LNCaP clone FGC (cell line): ENCODE measurements at regions not wholly inside any gene's neighbourhood (a gene's known extent, or its start where the extent isn't known, plus 50 kb on each side); places are given as distances from the start of the nearest gene placed in this dataset.
"Not testable (repeated sequence)": the region's sequence is repeated elsewhere in the genome, so short reads cannot be mapped to it uniquely, and the experiment has no call there.

Source experiments
- DNase-seq: peaks from one replicate; pipeline ENCODE4 v3.0.0-alpha.2; 2011; ENCODE audit warnings: low read depth
- H3K4me3 ChIP-seq: 2 replicates; pipeline ENCODE4 v1.5.1; 2011; ENCODE audit warnings: mild to moderate bottlenecking, low read depth, low read length, control low read depth
- CTCF ChIP-seq: IDR thresholded peaks from 2 replicates; pipeline ENCODE4 v1.5.1; 2012; ENCODE audit warnings: mild to moderate bottlenecking; ENCODE audit not compliant: control insufficient read depth, insufficient read depth; ENCODE audit errors: extremely low read depth

GRCh38 chr20:48437146-48437545 is 390.7 kb downstream of the PREX1 start:
- DNase-seq: no peak
- no peak overlapping the region for H3K4me3 ChIP-seq
- no peak for TF ChIP-seq CTCF

GRCh38 chr20:48436609-48437008 is 391.2 kb downstream of the PREX1 start:
- DNase-seq, H3K4me3 ChIP-seq: not testable (repeated sequence)

DNA sequence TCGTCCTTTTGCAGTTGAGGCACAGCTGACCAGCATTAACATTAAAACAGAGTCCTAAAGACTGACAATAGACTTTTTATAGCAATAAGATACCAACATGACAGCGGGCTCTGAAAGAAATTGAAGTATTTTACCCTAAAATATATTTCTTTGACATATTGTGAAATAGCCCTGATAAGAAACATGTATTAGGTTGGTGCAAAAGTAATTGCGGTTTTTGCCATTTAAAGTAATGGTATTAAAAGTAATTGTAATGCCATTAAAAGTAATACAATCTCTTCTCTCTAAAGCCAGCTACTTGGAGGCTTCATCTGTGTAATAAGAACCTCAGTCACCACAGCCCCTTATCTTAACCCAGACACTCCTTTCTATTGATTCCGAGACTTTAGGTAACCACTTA is 394.6 kb downstream of the PREX1 start:
- no peak for TF ChIP-seq CTCF
- no peak for DNase-seq
- no peak overlapping the region for H3K4me3 ChIP-seq

- DNase-seq: no peak
- H3K4me3 ChIP-seq: no peak overlapping the region
- TF ChIP-seq CTCF: no peak
These were observed 395.3 kb downstream of the PREX1 start for GRCh38 chr20:48432494-48432832.

- DNase-seq: no peak
- TF ChIP-seq CTCF: no peak
- no peak overlapping the region for H3K4me3 ChIP-seq
These were observed 395.9 kb downstream of the PREX1 start for GRCh38 chr20:48431653-48432493.

GRCh38 chr20:48426630-48427029 is 401.2 kb downstream of the PREX1 start:
- DNase-seq: no peak
- no peak overlapping the region for H3K4me3 ChIP-seq
- TF ChIP-seq CTCF: no peak

DNA sequence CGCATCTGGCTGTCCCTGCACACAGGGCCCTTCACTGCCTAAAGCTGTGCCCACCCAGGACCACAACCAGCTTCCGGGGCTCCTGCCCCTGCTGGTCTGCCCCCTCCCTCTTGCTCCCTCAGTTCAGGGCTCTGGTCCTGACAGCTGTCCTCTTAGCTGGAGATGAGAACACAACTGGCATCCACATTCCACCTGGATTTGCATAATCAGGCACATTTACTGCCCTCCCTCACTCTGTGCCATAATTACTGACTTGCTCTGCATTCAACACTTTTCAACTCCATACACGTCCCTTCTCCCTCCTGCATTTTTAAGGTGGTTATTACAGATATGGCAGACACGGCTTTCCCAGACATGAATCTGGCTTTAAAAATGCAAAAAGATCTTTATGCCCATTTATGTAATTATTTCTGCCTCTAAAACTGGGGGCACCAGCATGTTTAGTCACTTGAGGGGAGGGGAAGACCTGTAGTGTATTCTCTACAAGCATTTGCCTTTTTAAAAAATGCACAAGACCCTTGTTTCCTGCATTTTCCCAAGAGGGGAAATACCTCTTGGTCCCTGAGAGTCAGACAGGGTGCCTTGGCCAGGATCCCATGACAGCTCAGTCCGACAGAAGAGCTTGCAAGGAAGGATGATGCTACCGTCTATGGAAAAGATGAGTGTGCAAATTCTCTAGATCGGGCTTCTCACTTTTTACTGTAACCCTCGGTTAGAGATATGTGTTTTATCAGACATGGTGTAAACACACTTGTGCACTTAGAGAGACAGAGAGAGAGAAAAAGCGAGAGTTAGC is 401.8 kb downstream of the PREX1 start:
- no peak for TF ChIP-seq CTCF
- no peak overlapping the region for H3K4me3 ChIP-seq
- DNase-seq: no peak
